Superior temporal gyrus (tissue), 1 donor: ENCODE measurements at regions not wholly inside any gene's neighbourhood (a gene's known extent, or its start where the extent isn't known, plus 50 kb on each side); places are given as distances from the start of the nearest gene placed in this dataset.

ENCODE experiments used
- DNase-seq: peaks from one replicate; pipeline ENCODE4 v3.0.0-alpha.2; 2016; ENCODE audit errors: extremely low spot score

GRCh38 chr3:184659797-184660301 is 52.0 kb downstream of the MAGEF1 start:
- no peak for DNase-seq

DNA sequence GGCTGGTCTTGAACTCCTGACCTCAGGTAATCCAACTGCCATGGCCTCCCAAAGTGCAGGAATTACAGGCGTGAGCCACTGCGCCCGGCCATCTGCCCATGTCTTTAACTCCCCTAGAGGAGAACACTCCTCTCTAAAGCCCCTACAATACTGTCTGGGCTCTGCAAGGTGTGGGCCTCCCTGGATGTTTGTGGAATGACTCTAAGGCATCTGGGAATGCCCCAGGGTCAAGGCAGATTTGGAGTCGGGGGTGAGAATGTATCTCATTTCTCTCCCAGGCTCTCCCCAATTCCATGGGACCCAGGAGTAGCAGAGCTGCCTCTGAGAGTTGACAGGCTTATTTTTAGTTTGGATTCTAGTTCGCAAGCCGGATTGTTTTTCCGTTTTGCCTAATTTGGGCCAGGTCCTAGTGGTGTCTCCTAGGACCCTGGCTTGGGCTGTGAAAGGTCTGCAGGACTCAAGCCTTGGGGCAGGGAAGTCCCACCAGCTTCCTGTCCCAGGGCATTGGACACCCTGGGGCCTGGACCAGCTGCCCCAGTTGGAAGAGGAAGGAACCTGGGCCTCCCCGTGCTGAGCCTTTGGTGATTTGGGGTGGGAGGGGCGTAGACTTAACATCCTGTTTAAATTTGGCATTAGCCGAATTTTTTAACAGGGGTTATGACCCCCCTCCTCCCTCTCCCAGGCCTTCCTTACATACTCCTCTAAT is 53.5 kb downstream of the MAGEF1 start:
- no peak for DNase-seq

DNA sequence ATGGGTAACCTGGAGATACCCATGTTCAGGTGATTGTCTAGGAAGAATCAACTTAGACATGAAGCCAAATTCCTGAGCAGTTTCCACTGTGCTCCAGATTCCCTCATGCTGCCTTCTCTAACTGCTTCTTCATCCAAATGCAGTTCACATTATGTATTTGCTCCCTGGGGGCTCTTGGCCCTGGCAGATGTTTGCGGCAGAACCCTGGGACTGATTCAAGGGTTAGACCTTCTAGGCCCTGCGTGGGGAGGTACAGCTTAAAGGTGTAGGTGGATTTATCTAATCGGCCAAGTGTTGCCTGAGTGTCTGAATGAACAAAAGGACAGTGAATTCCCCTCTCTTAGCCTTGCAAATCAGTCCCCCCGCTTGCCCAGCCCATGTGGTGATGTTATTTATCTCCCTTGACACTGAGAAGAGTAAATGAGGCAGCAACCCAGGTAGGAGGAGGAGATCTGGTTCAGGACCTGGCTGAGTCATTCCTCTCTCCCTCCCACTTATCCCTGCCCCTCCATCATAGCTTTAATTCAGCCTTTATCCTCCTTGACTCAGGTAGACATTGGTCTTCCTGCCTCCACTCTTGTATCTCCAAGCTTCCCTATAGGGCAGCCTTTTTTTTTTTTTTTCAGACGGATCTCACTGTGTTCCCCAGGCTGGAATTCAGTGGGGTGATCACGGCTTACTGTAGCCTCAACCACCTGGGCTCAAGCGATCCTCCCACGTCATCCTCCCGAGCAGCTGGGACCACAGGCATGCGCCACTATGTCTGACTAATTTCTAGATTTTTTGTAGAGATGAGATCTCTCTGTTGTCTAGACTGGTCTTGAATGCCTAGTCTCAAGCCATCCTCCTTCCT is 54.8 kb downstream of the MAGEF1 start:
- no peak for DNase-seq

DNA sequence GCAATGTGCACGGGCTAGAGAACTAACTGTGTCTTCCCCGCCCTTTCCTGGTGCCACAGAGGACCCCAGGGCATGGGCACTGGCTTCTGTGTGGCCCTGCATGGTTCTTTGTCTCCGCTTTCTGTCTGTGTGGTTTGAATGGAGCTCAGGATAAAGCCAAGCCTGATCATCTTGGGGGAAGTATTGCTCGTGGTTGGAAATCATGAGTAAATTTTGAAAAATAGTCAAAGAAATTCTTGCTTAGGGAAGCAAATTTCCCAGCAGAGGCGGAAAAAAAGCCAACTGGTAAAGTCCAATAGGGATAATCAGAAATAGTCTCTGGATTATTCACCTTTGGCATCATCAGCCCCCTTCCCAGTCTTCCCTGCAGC is 55.4 kb downstream of the MAGEF1 start:
- no peak for DNase-seq

DNA sequence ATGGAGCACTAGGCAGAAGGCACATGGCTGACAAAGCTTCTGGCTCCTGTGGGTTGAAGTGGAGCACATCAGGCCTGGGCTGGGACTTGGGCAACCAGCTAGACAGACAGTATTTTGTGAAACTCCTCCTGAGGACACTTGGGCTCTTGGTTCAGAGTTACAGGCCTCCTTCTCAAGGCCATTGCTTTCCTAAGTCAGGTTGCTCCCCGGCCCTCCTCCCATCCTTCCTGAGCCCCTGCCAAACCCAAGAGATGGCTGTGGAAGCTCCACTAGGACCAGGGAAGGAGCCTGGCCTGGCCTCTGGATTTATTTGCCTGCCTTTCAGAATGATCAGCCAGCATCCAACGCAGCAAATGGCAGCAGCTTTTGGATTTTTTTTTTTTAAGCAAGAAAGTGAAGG is 56.3 kb downstream of the MAGEF1 start:
- DNase-seq: no peak

DNA sequence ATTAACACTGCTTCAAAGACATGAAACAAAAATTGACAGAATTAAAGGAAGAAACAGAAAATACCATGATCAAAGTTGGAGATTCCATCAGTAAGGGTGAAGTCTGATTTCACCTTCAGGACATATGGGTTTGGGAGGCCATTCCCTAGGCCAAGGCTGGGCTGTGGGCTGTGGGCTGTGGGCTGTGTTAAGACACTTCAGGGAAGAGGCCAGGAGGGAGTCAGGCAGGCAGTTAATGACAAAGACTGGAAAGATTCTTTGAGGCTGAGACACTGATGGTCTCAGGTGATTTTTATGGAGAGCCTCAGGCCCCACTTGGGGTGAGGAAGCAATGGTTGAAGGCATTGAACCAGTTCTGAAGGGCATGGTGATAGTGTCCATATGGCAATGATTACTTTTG is 57.5 kb downstream of the MAGEF1 start:
- DNase-seq: no peak

DNA sequence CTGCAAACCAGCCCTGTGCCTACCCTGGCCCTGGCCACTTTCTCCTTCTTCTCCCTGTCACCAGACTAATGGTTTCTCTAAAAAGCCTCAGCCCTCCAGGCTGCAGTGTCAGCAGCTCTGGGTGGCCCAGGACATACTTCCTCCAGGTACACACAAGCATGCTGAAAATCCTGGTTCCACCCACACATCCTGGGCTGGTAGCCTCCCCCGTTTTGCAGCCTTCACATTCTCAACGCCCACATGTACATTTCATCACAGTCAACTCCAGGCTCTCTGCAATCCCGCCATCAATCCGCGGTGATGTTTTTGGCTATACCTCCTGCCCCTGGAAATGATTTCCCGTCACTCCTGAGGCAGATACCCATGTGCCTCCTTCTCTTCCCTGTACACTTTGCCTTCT is 59.4 kb downstream of the MAGEF1 start:
- no peak for DNase-seq

- DNase-seq: no peak
Measured at GRCh38 chr3:184651904-184652303, 60.0 kb downstream of the MAGEF1 start.

GRCh38 chr3:184648636-184649035 is 63.2 kb downstream of the MAGEF1 start:
- no peak for DNase-seq

GRCh38 chr3:184647405-184647936 is 64.4 kb downstream of the MAGEF1 start:
- no peak for DNase-seq

GRCh38 chr3:184645336-184645735 is 66.5 kb downstream of the MAGEF1 start:
- no peak for DNase-seq

DNA sequence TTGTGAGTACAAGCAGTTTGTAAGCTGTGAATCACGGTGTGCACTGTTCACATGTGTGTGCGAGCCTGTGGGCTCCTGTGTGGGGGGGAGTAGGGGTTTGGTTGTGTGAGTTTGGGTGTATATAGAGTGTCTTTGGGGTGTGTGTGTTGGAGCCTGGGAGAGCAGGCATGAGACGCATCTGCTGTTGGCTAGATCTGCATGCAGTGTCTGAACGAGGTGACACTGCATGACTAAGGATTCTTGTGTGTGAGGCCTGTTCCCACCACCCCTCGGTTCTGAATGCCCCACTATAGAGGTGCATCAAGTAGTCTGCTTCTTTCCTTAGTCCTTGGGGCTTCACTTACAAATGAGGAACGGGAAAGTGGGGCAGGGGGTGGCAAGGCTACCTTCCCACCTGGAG is 68.4 kb downstream of the MAGEF1 start:
- no peak for DNase-seq

- no peak for DNase-seq
Measured at GRCh38 chr3:184642631-184643285, 69.1 kb downstream of the MAGEF1 start.

DNA sequence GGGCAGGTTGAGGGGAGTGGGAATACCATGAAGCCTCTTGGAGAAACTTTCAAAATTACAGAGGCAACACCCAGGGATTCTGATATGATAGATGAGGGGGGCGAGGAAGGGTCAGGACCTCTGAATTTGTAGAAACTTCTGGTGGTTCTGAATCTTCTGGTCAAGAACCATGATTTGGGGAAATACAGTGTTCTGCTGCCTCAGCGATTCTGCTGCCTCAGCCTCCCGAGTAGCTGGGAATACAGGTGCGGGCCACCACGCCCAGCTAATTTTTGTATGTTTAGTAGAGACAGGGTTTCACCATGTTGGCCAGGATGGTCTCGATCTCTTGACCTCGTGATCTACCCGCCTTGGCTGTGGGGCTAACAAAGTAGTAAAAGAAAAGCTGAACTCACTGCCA is 70.4 kb downstream of the MAGEF1 start:
- no peak for DNase-seq

GRCh38 chr3:184639351-184639750 is 72.5 kb downstream of the MAGEF1 start:
- DNase-seq: no peak

GRCh38 chr3:184637705-184638104 is 74.2 kb downstream of the MAGEF1 start:
- DNase-seq: peak; percentile 13

DNA sequence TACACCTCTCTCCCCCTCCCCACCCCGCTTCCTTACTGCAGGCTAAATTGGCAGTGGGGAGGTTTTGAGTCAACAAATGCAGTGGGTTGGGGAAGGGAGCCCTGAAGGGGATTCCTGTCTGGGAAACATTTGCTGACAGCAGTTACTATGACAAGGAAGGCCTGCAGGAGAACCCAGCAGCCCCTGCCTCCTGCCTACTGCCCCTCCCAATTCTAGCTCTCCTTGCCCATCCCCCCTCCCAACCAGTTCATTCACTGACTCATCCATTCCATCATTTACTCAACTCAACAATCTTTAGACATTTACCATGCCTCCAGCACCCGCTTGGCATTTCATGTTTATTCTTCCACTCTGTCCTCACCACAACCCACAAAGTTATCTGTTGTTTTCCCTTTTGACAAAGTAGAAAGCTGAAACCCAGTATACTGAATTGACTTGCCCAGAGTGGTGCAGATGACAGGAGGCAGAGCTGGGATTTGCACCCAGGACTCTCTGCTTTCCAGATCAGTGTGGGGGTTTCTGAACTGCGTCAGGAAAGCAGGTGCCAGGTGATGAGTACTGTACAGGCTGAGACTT is 75.0 kb downstream of the MAGEF1 start:
- DNase-seq: no peak

- DNase-seq: no peak
Measured at GRCh38 chr3:184635774-184636173, 74.2 kb downstream of the EPHB3 start.

GRCh38 chr3:184635126-184635525 is 73.5 kb downstream of the EPHB3 start:
- no peak for DNase-seq

DNA sequence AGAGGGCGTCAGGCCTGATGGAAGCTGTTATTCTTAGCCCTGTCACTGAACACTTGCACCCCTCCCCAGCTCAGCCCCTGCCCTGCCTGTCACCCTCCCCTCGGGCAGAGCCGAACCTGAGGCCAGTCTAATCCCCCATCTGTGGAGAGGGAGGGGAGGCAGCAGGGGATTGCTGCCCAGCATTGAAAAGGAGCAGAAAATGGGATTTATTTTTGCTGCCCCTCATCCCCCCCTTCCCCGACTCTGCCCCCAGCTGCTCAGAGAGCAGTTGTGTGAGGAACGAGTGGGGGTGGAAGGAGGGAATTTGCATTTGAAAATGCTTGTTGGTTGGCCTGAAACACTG is 71.6 kb downstream of the EPHB3 start:
- no peak for DNase-seq

GRCh38 chr3:184632551-184633236 is 71.1 kb downstream of the EPHB3 start:
- DNase-seq: no peak
